Endothelial cell of umbilical vein (primary cell): ENCODE measurements at regions not wholly inside any gene's neighbourhood (a gene's known extent, or its start where the extent isn't known, plus 50 kb on each side); places are given as distances from the start of the nearest gene placed in this dataset.

ENCODE experiments used
- BruUV-seq: library from RNA; stranded (reverse); fragments of 400-500 nt; replicated peaks from 2 replicates; lab custom pipeline; 2021; lab: Mats Ljungman, UMichigan
- CTCF ChIA-PET: fragments of 300-600, 350-600 bp; sonication (Branson Sonifier 250); formaldehyde crosslinking; loops from one replicate; lab custom pipeline; 2021; ENCODE audit warnings: antibody characterized with exemption, inconsistent platforms; lab: Charles Lee
- POLR2A ChIA-PET: fragments of 300-600, 350-600 bp; sonication (Branson Sonifier 250); formaldehyde crosslinking; loops from one replicate; lab custom pipeline; 2021; ENCODE audit warnings: antibody characterized with exemption, inconsistent platforms; lab: Charles Lee
- DNase-seq: peaks from one replicate; pipeline ENCODE4 v3.0.0-alpha.2; 2011; ENCODE audit warnings: low read depth, low spot score
- FAIRE-seq: peaks from 2 replicates; lab custom pipeline; 2011; peaks lifted over from hg19 to GRCh38; lab: Jason Lieb, UNC
- H2AFZ ChIP-seq: 2 replicates; pipeline ENCODE4 v1.6.0; 2012; ENCODE audit warnings: low read depth, low read length, control low read depth, inconsistent platforms
- H3K27ac ChIP-seq: 2 replicates; pipeline ENCODE4 v1.5.1; 2011; ENCODE audit warnings: low read depth, mild to moderate bottlenecking, control low read depth, low read length, moderate library complexity; ENCODE audit not compliant: insufficient read depth
- H3K27me3 ChIP-seq, 2 experiments: 2 replicates each; pipeline versions ENCODE4 v1.6.0 to v1.6.1; 2011; ENCODE audit warnings: low read length in 2 of 2, mixed read lengths in 1 of 2; ENCODE audit not compliant: control insufficient read depth in 2 of 2, insufficient read depth in 2 of 2
- H3K36me3 ChIP-seq, 2 experiments: 2 replicates in 1 of 2; 3 replicates in 1 of 2; pipeline ENCODE4 v1.5.1; 2011; ENCODE audit warnings: low read length in 2 of 2, mild to moderate bottlenecking in 1 of 2, moderate library complexity in 1 of 2; ENCODE audit not compliant: control insufficient read depth in 2 of 2, insufficient read depth in 2 of 2; ENCODE audit errors: extremely low read depth in 1 of 2
- H3K4me1 ChIP-seq: 3 replicates; pipeline ENCODE4 v1.5.1; 2011; ENCODE audit warnings: mild to moderate bottlenecking, low read length; ENCODE audit not compliant: control insufficient read depth, insufficient read depth; ENCODE audit errors: extremely low read depth
- H3K4me2 ChIP-seq: 2 replicates; pipeline ENCODE4 v1.6.1; 2011; ENCODE audit warnings: low read length, control low read depth, mixed read lengths; ENCODE audit not compliant: insufficient read depth
- H3K4me3 ChIP-seq, 3 experiments: fragments of 200-600 bp in 1 of 3; sonication (generic), shearing (Covaris generic) in 1 of 3; replicated peaks in 1 of 3; 2 replicates each; pipeline ENCODE4 v1.5.1; 2011 to 2016; ENCODE audit warnings: control low read depth in 3 of 3, low read length in 3 of 3, mild to moderate bottlenecking in 2 of 3, inconsistent platforms in 1 of 3, low read depth in 1 of 3, moderate library complexity in 1 of 3; ENCODE audit not compliant: insufficient read depth in 1 of 3
- H3K79me2 ChIP-seq: 2 replicates; pipeline ENCODE4 v1.6.0; 2012; ENCODE audit warnings: low read length, inconsistent platforms; ENCODE audit not compliant: control insufficient read depth, insufficient read depth
- H3K9ac ChIP-seq: replicated peaks from 2 replicates; pipeline ENCODE3; 2011; ENCODE audit warnings: low read length, control low read depth; ENCODE audit not compliant: insufficient read depth; ENCODE audit errors: extremely low read depth
- H3K9me1 ChIP-seq: replicated peaks from 3 replicates; pipeline ENCODE4 v1.6.0; 2011; ENCODE audit warnings: mild to moderate bottlenecking, low read length; ENCODE audit not compliant: control insufficient read depth, insufficient read depth; ENCODE audit errors: extremely low read depth
- H3K9me3 ChIP-seq: replicated peaks from 2 replicates; pipeline ENCODE4 v1.5.1; 2012; ENCODE audit warnings: low read length, inconsistent platforms; ENCODE audit not compliant: control insufficient read depth, insufficient read depth
- H4K20me1 ChIP-seq: replicated peaks from 2 replicates; pipeline ENCODE3; 2011; ENCODE audit warnings: mild to moderate bottlenecking, low read length; ENCODE audit not compliant: control insufficient read depth, insufficient read depth; ENCODE audit errors: extremely low read depth
- CTCF ChIP-seq, 2 donors: IDR thresholded peaks; 1 replicate in 1 of 2; 2 replicates in 1 of 2; pipeline ENCODE4 v1.5.1; 2011; ENCODE audit warnings: low read length in 2 of 2, mild to moderate bottlenecking in 2 of 2, moderate library complexity in 2 of 2, control low read depth in 1 of 2, inconsistent platforms in 1 of 2, low read depth in 1 of 2; ENCODE audit not compliant: insufficient read depth in 1 of 2; ENCODE audit errors: extremely low read depth in 1 of 2
- EZH2 ChIP-seq: IDR thresholded peaks from 2 replicates; pipeline ENCODE4 v1.6.1; 2012; ENCODE audit warnings: borderline replicate concordance, low read depth, mild to moderate bottlenecking, moderate library complexity, low read length, inconsistent platforms; ENCODE audit not compliant: severe bottlenecking
- FOS ChIP-seq: IDR thresholded peaks from 2 replicates; pipeline ENCODE4 v1.6.1; 2011; ENCODE audit warnings: mild to moderate bottlenecking, low read length, moderate library complexity, borderline replicate concordance; ENCODE audit not compliant: insufficient read depth
- GATA2 ChIP-seq: IDR thresholded peaks from 2 replicates; pipeline ENCODE4 v1.7.0; 2011; ENCODE audit warnings: low read depth, mild to moderate bottlenecking, moderate library complexity, mixed read lengths, low read length; ENCODE audit not compliant: insufficient read length, insufficient read depth
- JUN ChIP-seq: IDR thresholded peaks from 2 replicates; pipeline ENCODE4 v1.6.1; 2011; ENCODE audit warnings: borderline replicate concordance, low read depth; ENCODE audit not compliant: insufficient read length, insufficient read depth
- MAX ChIP-seq: IDR thresholded peaks from 2 replicates; pipeline ENCODE4 v1.6.1; 2011; ENCODE audit not compliant: insufficient read depth, insufficient read length
- MYC ChIP-seq: IDR thresholded peaks from one replicate; pipeline ENCODE4 v1.6.1; 2011; ENCODE audit warnings: mild to moderate bottlenecking, low read depth, low read length
- POLR2A ChIP-seq: IDR thresholded peaks from 2 replicates; pipeline ENCODE4 v1.6.1; 2012; ENCODE audit warnings: low read depth, mild to moderate bottlenecking, control low read depth, low read length
- POLR2AphosphoS5 ChIP-seq: IDR thresholded peaks from 2 replicates; pipeline ENCODE4 v1.6.1; 2012; ENCODE audit warnings: low read depth, mild to moderate bottlenecking, control low read depth, low read length, moderate library complexity; ENCODE audit not compliant: insufficient read depth
- dilution Hi-C: fragments of 300-500 bp; cut with MboI; formaldehyde crosslinking; loops from one replicate; pipeline ENCODE4 v1.15.0; 2019; ENCODE audit warnings: low sequenced_read_pairs; ENCODE audit not compliant: extremely low pct_ligation_motif_present
- intact Hi-C: fragments of 100-400 bp; cut with micrococcal nuclease; formaldehyde crosslinking; loops from one replicate; pipeline ENCODE4 v1.10.0; 2022

GRCh38 chr6:11848852-11849731 is 70.5 kb upstream of the ADTRP start:
- no peak overlapping the region for H3K9ac ChIP-seq
- no peak for TF ChIP-seq POLR2A
- no peak for TF ChIP-seq MYC
- peak; percentile 39 for TF ChIP-seq GATA2
- TF ChIP-seq FOS = peak; percentile 12
- peaks cover 6 to 8% of the 10 kb centered on the region in 2 experiments for H3K27me3 ChIP-seq
- DNase-seq = peak; percentile 83
- no peak overlapping the region for H2AFZ ChIP-seq
- H4K20me1 ChIP-seq = no peaks in the 10 kb centered on the region
- no TSS peak for BruUV-seq
- ChIA-PET CTCF (no interaction called here), POLR2A (no interaction called here)
- no peaks in the 10 kb centered on the region for H3K9me3 ChIP-seq
- H3K4me1 ChIP-seq = peaks cover 7% of the 10 kb centered on the region
- no peak overlapping the region for H3K4me2 ChIP-seq
- dilution Hi-C loops (no loop called here), intact Hi-C loops (loop anchor here (5.0 kb wide), 1 partner anchor 158 kb away; no protein-coding TSS in a partner anchor)
- H3K79me2 ChIP-seq = no peaks in the 10 kb centered on the region
- H3K36me3 ChIP-seq = no peaks in the 10 kb centered on the region
- peak; percentile 76 for FAIRE-seq
- no peak overlapping the region for H3K4me3 ChIP-seq
- no peak overlapping the region for H3K27ac ChIP-seq
- H3K9me1 ChIP-seq = no peaks in the 10 kb centered on the region

GRCh38 chr6:11848346-11848651 is 69.7 kb upstream of the ADTRP start:
- TF ChIP-seq MYC (no peak), GATA2 (no peak), EZH2 (no peak), CTCF (IDR thresholded peaks at IDR 0.05; ENCODE audit: extremely low read depth in 1 of 2, insufficient read depth in 1 of 2, low read depth in 1 of 2, low read length in 2 of 2) (no peak), MAX (no peak), FOS (no peak), JUN (no peak), POLR2AphosphoS5 (no peak), POLR2A (no peak)
- Histone ChIP-seq H2AFZ (no peak overlapping the region), H4K20me1 (no peaks in the 10 kb centered on the region), H3K9ac (no peak overlapping the region), H3K9me3 (no peaks in the 10 kb centered on the region), H3K4me3 (no peak overlapping the region), H3K4me2 (no peak overlapping the region), H3K9me1 (no peaks in the 10 kb centered on the region), H3K79me2 (no peaks in the 10 kb centered on the region), H3K27me3 (peaks cover 6 to 10% of the 10 kb centered on the region in 2 experiments), H3K36me3 (no peaks in the 10 kb centered on the region), H3K27ac (no peak overlapping the region), H3K4me1 (peaks cover 7% of the 10 kb centered on the region)
- no peak for FAIRE-seq
- intact Hi-C loops (loop anchor here (5.0 kb wide), 1 partner anchor 159 kb away; no protein-coding TSS in a partner anchor), dilution Hi-C loops (no loop called here)
- POLR2A ChIA-PET = no interaction called here
- DNase-seq = no peak
- CTCF ChIA-PET = no interaction called here
- BruUV-seq = no TSS peak
